Hepatocyte (in vitro differentiated cells): ENCODE measurements at regions not wholly inside any gene's neighbourhood (a gene's known extent, or its start where the extent isn't known, plus 50 kb on each side); places are given as distances from the start of the nearest gene placed in this dataset.

Source experiments
- CTCF ChIP-seq: fragments of 200-600 bp; sonication (generic); IDR thresholded peaks from 2 replicates; pipeline ENCODE4 v1.5.1; 2016; ENCODE audit warnings: antibody characterized with exemption, mild to moderate bottlenecking; ENCODE audit not compliant: poor library complexity
- EZH2 ChIP-seq: fragments of 200-600 bp; sonication (generic); IDR thresholded peaks from 2 replicates; pipeline ENCODE4 v1.6.1; 2016; ENCODE audit warnings: antibody characterized with exemption, mild to moderate bottlenecking, borderline replicate concordance
- EZH2phosphoT487 ChIP-seq: fragments of 200-600 bp; sonication (generic); IDR thresholded peaks from one replicate; pipeline ENCODE4 v1.6.1; 2018; ENCODE audit warnings: antibody characterized with exemption, mild to moderate bottlenecking, low read depth, moderate library complexity; ENCODE audit not compliant: unreplicated experiment, severe bottlenecking

GRCh38 chr13:33735276-33735675, 82.7 kb upstream of the RFC3 start:
- TF ChIP-seq CTCF (no peak), EZH2phosphoT487 (no peak), EZH2 (no peak)
